Osteoblast (primary cell): ENCODE measurements at regions not wholly inside any gene's neighbourhood (a gene's known extent, or its start where the extent isn't known, plus 50 kb on each side); places are given as distances from the start of the nearest gene placed in this dataset.
A peak's percentile ranks its signal among the peaks of the same experiment; 100 is the strongest.

Source experiments
- DNase-seq: peaks from one replicate; pipeline ENCODE4 v3.0.0; 2011; ENCODE audit warnings: low spot score, mixed read lengths; ENCODE audit not compliant: insufficient read length; ENCODE audit errors: missing footprints
- H2AFZ ChIP-seq: 2 replicates; pipeline ENCODE4 v1.6.0; 2011; ENCODE audit warnings: mild to moderate bottlenecking, low read length
- H3K27ac ChIP-seq: 2 replicates; pipeline ENCODE4 v1.5.1; 2011; ENCODE audit warnings: mild to moderate bottlenecking, low read depth, low read length, moderate library complexity
- H3K27me3 ChIP-seq: 2 replicates; pipeline ENCODE4 v1.6.0; 2012; ENCODE audit warnings: mild to moderate bottlenecking, control low read depth, inconsistent platforms, low read length, moderate library complexity; ENCODE audit not compliant: insufficient read depth
- H3K36me3 ChIP-seq: 2 replicates; pipeline ENCODE4 v1.5.1; 2011; ENCODE audit warnings: mild to moderate bottlenecking, low read length, control low read depth, moderate library complexity; ENCODE audit not compliant: insufficient read depth
- H3K4me1 ChIP-seq: 2 replicates; pipeline ENCODE4 v1.5.1; 2011; ENCODE audit warnings: mild to moderate bottlenecking, low read length, control low read depth, moderate library complexity; ENCODE audit not compliant: insufficient read depth
- H3K4me2 ChIP-seq: 2 replicates; pipeline ENCODE4 v1.6.0; 2011; ENCODE audit warnings: mild to moderate bottlenecking, low read length; ENCODE audit not compliant: insufficient read depth
- H3K4me3 ChIP-seq: fragments of 200-600 bp; sonication (generic); 3 replicates; pipeline ENCODE4 v1.5.1; 2012; ENCODE audit warnings: mild to moderate bottlenecking, low read length, inconsistent platforms; ENCODE audit not compliant: insufficient read depth
- H3K79me2 ChIP-seq: 2 replicates; pipeline ENCODE4 v1.6.0; 2012; ENCODE audit warnings: mild to moderate bottlenecking, low read length, control low read depth, inconsistent platforms; ENCODE audit not compliant: insufficient read depth
- H3K9me3 ChIP-seq: 2 replicates; pipeline ENCODE4 v1.5.1; 2011; ENCODE audit warnings: low read depth, low read length, control low read depth
- H4K20me1 ChIP-seq: 2 replicates; pipeline ENCODE4 v1.6.0; 2012; ENCODE audit warnings: mild to moderate bottlenecking, low read length, control low read depth; ENCODE audit not compliant: insufficient read depth
- TF ChIP-seq, protein P1 (sequence below): IDR thresholded peaks from 2 replicates; pipeline ENCODE4 v1.5.1; 2011; ENCODE audit warnings: mild to moderate bottlenecking, low read depth, low read length, moderate library complexity; ENCODE audit errors: extremely low read depth

DNA sequence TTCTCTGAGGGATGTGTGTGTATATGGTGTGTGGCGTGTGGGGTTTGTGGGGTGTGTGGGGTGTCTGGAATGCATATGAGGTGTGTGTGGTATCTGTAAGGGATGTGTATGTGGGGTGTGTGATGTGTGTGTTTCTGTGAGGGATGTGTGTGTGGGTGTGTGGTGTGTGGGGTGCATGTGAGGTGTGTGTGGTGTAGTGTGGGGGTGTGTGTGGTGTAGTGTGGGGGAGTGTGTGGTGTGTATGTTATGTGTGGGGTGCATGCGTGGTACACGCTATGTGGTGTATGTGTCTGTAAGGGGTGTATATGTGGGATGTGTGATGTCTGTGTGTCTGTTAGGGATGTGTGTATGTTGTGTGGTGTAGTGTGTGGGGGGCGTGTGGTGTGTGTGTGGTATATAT, 300.0 kb downstream of the FGF9 start:
- Histone ChIP-seq H3K27ac (no peak overlapping the region), H4K20me1 (no peaks in the 10 kb centered on the region), H2AFZ (no peak overlapping the region)

DNA sequence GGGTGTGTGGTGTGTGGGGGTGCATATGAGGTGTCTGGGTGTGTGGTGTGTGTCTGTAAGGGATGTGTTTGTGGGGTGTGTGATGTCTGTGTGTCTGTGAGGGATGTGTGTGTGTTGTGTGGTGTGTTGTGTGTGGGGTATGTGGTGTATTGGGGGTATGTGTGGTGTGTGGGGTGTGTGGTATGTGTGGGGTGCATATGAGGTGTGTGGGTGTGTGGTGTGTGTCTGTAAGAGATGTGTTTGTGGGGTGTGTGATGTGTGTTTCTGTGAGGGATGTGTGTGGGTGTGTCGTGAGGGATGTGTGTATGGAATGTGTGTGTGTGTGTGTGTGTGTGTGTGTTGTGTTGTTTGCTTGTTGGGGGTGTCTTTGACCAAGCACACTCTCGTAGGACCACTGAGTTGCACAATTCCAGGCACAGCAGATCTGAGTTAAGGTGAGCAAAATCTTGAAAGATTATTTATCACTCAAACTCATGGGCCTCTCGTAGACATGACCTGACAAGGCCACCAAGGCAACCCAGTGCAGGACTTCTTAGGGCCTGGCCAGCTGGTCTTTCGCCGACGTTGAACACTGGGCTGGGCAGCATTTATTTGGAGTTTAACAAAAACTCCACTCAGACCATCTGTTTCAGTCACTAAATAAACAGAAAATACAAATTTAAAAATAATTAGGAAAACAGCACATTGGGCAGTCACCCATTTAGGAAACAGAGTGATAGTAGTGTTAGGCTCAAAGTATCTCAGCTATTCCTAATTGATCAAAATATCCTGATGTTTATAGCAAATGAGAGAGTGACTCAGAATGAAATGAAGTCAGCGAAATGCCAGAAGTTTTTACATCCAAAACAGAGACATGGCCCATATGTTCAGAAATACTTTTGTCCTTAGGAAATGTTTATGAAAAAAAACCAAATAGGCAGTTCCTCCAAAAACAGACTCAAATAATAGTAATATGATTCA, 301.1 kb downstream of the FGF9 start:
- Histone ChIP-seq H3K9me3 (peaks cover 9% of the 10 kb centered on the region), H3K27me3 (no peaks in the 10 kb centered on the region), H3K4me3 (no peak overlapping the region), H3K4me1 (no peaks in the 10 kb centered on the region), H3K4me2 (no peak overlapping the region), H4K20me1 (no peaks in the 10 kb centered on the region), H3K36me3 (no peaks in the 10 kb centered on the region), H2AFZ (no peak overlapping the region), H3K79me2 (no peaks in the 10 kb centered on the region), H3K27ac (no peak overlapping the region)
- TF ChIP-seq, protein P1, sequence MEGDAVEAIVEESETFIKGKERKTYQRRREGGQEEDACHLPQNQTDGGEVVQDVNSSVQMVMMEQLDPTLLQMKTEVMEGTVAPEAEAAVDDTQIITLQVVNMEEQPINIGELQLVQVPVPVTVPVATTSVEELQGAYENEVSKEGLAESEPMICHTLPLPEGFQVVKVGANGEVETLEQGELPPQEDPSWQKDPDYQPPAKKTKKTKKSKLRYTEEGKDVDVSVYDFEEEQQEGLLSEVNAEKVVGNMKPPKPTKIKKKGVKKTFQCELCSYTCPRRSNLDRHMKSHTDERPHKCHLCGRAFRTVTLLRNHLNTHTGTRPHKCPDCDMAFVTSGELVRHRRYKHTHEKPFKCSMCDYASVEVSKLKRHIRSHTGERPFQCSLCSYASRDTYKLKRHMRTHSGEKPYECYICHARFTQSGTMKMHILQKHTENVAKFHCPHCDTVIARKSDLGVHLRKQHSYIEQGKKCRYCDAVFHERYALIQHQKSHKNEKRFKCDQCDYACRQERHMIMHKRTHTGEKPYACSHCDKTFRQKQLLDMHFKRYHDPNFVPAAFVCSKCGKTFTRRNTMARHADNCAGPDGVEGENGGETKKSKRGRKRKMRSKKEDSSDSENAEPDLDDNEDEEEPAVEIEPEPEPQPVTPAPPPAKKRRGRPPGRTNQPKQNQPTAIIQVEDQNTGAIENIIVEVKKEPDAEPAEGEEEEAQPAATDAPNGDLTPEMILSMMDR = no peak
- no peak for DNase-seq

More for the DNA sequence above, 300.0 kb downstream of the FGF9 start:
- Histone ChIP-seq H3K4me1 (no peaks in the 10 kb centered on the region), H3K4me2 (no peak overlapping the region), H3K36me3 (no peaks in the 10 kb centered on the region), H3K9me3 (peaks cover 9% of the 10 kb centered on the region), H3K4me3 (no peak overlapping the region), H3K27me3 (no peaks in the 10 kb centered on the region), H3K79me2 (no peaks in the 10 kb centered on the region)
- DNase-seq = no peak
- TF ChIP-seq, protein P1 = no peak

DNA sequence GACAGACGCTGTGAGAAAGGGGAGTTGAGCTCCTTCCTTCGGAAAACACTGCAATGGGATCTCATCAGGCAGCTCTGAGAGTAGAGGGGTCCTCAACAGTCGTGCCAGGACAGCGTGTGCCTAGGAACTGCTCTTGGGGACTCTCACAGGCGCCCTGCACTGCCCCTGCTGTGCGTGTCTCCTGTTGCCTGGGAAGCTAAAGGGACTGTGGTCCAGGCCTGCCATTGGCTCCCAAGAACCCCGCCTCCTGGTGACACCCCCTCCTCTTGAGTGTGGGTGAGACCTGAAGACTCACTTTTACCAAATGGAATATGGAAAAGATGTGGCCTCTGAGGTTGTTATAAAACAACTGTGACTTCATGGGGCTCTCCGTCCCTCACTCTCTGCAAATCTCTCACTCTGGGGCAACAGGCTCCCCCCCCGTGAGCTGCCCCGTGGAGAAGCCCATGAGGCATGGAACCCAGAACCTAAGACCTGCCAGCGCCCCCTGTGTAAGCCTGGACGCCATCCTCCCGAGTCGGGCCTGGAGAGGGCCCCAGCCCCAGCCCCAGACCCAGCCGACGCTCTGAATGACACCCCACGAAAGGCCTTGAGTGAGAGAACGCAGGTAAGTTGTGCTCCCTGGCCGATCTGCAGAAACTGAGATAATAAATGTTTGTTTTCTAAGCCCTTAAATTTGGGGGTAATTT, 302.7 kb downstream of the FGF9 start:
- no peak for DNase-seq
- no peaks in the 10 kb centered on the region for H4K20me1 ChIP-seq
- no peak overlapping the region for H3K4me2 ChIP-seq
- TF ChIP-seq, protein P1 = no peak
- H2AFZ ChIP-seq = no peak overlapping the region
- no peaks in the 10 kb centered on the region for H3K27me3 ChIP-seq
- H3K9me3 ChIP-seq = peaks cover 11% of the 10 kb centered on the region
- H3K27ac ChIP-seq = no peak overlapping the region
- H3K36me3 ChIP-seq = no peaks in the 10 kb centered on the region
- no peaks in the 10 kb centered on the region for H3K4me1 ChIP-seq
- no peak overlapping the region for H3K4me3 ChIP-seq
- H3K79me2 ChIP-seq = no peaks in the 10 kb centered on the region

DNA sequence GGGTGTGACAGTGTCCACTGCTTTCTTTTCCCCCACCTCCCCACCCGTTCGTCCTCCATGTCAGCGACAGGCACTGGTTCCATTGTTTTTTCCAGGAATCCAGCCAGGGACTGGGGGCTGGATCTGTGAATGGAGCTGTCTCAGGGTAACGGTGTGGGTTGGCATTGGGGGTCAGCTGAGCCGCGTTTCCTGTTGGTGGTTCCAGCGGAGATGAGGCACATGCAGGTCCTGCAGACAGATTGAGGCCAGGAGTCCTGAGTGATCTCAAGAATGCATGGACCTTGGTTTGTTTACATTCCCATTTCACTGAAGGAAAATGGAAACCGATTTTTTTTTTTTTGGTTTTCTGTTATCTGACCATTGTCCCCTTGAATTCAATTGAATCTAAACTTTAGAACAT, 303.9 kb downstream of the FGF9 start:
- Histone ChIP-seq H2AFZ (no peak overlapping the region), H3K27ac (no peak overlapping the region)

More for the DNA sequence above, 303.9 kb downstream of the FGF9 start:
- H3K9me3 ChIP-seq = peaks cover 11% of the 10 kb centered on the region
- no peaks in the 10 kb centered on the region for H3K79me2 ChIP-seq
- no peaks in the 10 kb centered on the region for H3K36me3 ChIP-seq
- no peaks in the 10 kb centered on the region for H4K20me1 ChIP-seq
- no peak overlapping the region for H3K4me3 ChIP-seq
- H3K27me3 ChIP-seq = no peaks in the 10 kb centered on the region
- H3K4me2 ChIP-seq = no peak overlapping the region
- peak; percentile 65 for DNase-seq
- TF ChIP-seq, protein P1 = no peak
- no peaks in the 10 kb centered on the region for H3K4me1 ChIP-seq
